Cerebellar cortex (tissue), 1 donor: ENCODE measurements at regions not wholly inside any gene's neighbourhood (a gene's known extent, or its start where the extent isn't known, plus 50 kb on each side); places are given as distances from the start of the nearest gene placed in this dataset.

Experiments used
- DNase-seq: peaks from one replicate; pipeline ENCODE4 v3.0.0-alpha.2; 2015; ENCODE audit warnings: low spot score

DNA sequence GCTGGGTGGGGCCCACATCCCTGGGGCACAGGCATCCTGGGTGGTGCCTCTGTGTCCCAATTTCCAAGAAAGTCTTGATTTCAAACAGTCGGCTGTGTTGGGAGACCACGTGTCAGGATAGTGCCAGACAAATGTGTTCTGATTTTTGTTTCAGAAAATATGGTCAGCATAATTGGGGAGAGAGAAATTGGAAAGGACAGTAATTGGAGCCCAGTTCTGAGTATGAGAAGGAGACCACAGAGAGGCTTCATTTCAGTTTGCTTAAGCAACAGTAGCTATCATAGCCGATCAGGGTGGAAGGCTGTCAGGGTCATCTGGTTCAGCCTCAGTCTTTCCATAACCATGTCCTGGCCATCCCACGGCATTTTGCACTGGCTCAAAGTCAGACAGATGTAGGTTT is 220.7 kb downstream of the CDC5L start:
- no peak for DNase-seq

DNA sequence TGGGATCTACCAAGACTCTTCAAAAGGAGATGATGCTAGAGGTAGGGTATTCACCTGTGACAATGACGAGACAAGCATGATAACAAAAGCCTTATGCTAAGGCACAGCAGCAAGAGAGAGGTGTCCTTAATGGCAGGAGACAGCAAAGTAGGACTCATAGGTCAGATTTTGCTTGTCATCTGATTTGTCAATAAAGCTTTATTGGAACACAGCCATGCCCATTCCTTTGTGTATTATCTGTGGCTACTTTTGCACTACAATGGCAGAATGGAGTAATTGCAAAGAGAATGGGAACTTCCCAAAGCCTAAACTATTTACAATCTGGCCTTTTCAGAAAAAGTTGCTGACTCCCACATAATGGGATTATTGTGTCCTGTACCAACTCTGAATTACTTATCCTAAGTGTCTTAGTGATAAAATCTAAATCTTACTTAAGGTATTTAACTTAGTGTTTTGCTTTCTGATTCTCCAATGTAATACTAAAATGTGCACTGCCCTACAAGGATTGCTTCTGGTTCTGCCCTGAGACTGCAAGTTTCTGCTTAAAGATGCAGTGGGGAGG is 221.6 kb downstream of the CDC5L start:
- DNase-seq, result no peak

DNA sequence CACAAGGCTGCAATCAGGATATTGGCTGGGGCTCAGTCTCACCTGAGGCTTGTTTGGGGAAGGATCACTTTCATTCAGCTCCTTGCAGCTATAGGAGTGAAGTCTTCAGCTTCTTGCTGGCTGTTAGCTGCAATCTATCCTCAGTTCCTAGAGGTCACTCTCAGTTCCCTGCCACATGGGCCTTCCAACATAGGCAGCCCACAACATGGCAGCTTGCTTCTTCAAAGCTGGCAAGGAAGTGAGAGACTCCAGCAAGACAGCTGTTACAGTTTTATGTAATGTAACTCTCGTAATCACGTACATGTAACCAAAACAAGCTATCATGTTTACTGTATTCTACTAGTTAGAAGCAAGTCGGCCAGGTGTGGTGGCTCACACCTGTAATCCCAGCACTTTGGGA is 226.9 kb downstream of the CDC5L start:
- no peak for DNase-seq

DNA sequence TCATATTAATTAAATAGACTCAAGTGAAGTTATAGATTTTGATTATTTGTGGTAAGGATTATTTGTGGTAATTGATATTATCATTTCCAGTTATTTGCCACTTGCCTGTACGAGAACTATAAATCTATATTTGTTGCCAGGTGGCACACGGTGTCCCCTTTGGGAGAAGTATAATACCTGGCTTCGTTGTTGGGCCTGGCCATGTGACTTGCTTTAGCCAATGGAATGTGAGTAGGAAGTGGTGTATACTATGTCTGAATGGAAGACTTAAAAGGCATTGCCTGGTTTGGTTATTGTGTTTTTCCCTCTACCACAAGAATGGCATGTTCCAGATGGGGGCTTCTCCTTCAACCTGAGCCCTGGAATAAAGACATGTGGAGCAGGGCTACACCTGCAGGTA is 228.1 kb downstream of the CDC5L start:
- DNase-seq, result no peak

DNA sequence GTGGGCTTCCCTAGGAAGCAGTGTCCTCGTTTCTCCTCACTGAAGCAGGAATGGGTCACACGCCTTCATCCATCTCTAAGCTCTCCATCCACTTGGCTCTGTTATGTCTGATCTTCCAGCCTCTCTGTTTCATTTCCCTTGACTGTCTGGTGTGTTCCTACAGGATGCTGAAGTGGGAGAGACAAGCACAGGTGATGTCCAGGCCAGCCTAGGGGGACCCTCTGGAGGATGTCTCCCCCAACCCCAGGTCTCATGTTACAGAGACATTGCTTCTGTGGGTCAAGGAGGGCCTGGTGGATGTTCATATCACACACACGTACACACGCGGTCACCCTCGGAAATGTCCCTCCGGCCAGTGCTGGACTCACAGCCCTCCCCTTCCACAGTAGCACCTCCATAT is 229.9 kb downstream of the CDC5L start:
- no peak for DNase-seq

DNA sequence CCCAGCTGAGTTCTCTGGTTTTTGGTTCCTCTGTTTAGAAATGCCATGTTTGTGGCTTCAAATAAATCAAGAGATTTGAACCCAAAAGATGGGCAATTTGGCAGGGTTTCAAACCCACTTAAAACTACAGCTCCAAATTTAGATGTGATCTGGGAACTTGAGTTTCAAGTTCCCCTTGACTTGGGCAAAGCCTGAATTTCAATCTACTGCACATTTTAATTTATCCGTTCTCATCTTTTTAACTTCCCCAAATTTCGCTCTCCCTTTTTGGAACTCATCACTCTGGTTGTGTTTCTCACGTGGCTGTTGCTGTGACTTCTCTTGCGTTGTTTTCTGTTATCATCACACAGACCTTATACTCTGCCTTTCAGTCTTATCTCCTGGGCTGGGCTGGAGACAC is 230.9 kb downstream of the CDC5L start:
- no peak for DNase-seq

DNA sequence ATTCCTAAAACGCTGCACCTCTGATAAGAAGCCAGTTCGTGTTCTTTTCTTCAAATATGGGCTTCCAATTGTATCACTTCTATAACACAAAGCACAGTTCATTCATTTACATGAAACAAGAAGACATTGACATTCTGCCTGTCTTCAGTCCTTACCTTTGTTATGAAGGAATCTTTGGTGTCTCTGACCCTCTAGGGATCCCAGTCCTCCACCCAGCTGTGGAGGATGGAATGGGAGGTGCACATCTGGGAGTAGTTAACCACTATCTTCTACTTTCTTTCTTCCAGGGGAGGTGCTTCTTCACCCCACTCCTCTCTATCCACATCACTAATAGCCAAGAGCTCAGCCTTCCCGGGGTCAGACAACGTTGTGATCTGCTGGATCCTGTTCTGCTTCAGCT is 233.4 kb downstream of the CDC5L start:
- no peak for DNase-seq

DNA sequence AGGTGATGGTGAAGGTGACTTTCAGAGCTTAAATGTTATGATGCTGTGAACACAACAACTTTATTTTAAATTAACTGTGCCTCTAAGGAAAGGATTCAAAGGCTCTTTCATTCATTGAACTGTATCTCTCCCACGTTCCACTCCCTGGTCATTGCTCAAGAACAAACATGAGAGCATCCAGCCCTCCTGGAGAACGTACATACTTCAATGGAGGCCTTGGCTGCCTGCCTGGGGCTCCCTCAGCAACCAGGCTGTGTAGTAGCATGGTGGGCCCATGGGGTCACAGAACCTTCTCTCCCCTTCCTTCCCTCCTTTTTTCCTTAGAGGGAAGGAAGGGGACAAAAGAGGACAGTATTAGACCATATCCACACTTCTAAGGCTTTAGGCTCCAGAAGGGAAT is 234.3 kb downstream of the CDC5L start:
- DNase-seq, result no peak

DNA sequence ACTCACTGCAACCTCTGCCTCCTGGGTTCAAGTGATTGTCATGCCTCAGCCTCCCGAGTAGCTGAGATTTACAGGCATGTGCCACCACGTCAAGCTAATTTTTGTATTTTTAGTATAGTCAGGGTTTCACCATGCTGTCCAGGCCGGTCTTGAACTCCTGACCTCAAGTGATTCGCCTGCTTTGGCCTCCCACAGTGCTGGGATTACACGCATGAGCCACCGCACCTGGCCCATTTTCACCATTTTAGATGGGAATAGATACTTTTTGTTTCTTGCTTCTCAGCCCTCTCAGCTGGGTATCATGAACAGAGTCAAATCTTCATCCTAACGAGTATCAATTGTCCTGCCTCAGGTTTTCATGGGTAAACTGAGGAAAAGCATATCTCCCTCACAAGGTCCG is 235.0 kb downstream of the CDC5L start:
- DNase-seq, result no peak

DNA sequence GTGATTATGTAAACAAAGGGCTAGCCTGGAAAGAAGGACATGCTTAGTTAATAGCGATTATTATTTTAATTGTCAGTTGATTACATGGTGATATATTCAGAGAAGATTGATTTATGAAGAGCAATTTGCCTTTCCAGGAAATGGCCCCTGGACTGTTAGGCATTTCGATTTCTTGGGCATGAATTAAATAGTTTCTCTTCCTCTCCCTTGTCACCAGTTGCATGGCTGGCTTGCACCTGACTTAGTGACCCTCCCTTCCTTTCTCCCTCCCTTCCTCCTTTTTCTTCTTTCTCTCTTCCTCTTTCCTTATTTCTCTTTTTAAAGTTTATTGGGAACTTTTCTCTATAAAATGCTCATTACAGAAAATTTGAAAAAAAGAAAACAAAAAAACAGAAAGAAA is 235.4 kb downstream of the CDC5L start:
- DNase-seq, result no peak

DNA sequence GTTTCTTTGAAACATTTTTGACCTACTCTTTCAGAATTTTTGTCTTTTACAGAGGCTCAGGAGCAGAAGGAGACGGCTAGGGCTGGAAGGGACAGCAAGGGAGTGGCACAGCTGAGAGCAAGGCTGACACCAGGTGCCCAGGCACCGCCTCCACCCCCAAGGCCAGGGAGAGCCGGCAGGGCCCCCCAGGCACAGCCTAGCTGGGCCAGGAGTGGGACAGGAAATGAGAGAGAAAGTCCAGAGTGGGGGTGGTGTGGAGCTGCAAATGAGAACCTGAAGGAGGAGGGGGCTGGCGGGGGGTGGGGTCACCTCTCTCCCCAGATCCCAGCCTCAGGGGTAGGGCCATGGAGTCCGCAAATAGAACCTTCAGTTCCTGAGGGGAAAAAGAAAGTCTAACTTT is 236.7 kb downstream of the CDC5L start:
- no peak for DNase-seq

DNA sequence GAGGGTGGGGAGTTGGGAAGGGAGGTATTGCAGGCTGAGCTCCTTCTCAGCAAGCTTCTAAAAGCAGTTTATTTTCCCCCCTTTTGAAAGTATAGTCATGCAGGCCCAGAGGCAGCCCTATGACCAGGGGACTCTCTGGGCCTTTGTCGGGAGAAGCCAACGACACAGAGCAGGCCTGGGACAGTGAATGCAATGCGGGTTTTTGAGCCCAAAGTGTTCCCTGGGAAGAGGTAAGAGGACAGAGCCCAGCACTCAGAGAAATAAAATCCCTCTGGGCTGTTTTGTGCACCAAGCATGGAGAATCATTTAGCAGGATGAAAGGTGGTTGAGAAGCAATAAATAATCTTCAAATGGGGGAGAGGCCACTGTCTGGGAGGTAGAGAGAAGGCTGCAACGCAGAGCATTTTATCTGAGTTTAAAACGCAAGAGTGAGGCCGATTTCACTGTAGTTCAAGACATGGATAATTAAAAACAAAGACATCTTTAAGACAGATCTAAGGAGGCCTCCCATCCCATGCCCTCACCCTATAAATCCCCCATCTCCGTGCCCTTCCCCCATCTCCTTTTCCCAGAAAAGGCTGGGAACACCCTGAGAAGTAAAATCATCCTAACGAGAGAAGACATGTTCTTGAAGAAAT is 237.5 kb downstream of the CDC5L start:
- DNase-seq, result no peak

DNA sequence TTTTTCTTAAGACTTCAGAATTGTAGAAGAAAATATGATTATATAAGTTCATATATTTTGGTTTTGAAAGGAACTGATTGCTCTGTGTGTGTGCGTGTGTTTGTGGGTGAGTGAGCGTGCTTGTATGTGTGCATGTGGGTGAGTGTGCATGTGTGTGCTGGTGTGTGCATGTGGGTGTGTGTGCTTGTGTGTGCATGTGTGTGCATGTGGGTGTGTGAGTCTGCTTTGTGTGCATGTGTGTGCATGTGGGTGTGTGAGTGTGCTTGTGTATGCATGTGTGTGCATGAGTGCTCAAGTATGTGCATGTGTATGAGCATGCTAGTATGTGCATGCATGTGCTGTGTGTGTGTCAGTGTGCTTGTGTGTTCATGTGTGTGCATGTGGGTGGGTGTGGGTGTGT is 238.5 kb downstream of the CDC5L start:
- DNase-seq, result no peak

DNA sequence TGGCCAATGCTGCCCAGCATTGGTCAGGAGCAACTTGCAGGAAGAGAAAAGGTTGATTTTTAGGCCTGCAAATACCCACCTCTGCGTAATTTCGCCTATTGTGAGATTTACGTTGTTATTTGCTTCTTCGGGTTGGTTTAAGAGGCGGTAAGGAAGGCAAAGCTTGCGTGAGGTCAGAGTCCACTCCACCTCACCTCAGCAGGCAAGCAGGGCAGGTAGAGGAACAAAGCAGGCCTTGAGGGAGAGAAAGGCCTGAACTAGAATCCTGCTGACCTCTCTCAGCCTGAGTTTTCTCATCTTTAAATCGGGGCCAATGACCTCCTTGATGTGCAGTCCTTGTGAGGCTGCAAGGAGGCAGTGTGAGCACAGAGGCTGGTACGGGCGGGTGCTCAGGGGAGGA is 239.1 kb downstream of the CDC5L start:
- no peak for DNase-seq

DNA sequence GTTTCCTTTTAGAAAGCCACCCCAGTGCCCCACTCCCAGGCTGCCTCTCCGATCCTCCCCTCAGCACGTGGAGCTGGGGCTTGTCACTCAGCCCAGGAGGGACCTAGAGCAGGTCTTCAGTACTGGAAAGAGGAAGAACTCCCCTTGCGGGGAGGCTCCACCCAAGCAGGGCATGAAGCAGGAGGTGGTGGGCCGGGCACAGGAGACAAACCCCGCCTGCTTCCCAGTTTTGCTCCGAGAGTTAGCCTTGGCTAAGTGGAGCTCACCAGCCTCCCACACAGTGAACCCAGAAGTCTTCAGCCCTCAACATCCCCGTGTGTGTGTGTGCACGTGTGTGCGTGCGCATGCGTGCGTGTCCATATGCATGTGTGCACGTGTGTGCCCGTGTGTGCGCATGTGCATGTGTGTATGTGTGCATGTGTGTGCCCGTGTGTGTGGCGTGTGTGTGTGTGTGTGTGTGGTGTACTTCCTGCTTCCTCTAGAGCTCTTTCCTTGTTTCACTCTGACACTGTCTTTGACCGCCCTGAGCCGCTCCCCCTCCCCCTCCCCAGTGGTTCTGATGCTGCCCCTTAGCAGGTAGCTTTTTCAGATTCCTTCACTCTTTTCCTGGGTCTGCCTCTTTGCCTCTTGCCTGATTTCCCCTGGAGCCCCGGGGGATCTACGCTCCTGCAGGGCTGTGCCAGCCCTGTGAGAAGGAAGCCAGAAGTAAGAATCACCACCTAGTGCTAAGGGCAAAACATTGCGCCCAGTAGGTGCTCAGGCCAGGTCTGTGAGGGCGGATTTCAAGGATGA is 239.8 kb downstream of the CDC5L start:
- DNase-seq, result no peak

DNA sequence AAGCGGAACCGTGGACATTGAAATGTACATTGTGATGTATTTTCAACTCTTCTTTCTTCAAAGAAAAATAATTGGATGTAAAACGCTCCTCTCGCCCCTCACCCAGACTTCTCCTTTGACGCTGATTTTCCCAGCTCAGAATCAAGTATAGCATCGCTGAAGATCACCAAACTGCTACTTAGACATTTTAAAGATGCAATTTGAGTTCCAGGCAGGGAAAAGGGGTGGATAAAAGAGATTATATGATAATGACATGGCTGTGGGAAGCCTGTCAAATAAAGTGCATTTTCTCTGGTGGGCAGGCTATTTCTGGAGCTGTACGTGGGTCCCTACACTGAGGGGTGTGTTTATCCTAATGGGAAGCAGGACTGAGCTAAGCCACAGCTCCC is 240.4 kb downstream of the CDC5L start:
- no peak for DNase-seq

DNA sequence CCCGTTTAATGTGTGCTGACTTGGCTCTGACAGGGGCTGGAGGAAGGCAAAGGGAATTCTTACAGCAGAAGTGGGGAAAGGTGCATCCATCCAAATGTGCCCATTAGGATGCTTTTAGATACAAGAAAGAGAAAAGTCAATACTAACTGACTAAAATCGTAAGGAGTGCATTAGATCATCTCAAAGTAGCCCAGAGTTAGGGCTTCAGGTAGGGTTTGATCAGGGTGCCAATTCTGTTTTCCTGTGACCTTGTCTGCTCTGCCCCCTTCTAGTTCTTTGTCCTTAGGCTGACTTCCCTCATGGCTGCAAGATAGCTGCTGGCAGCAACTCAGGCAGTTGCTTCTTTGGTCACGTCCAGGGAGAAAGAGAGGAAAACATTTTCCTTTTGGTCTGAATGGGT is 240.8 kb downstream of the CDC5L start:
- no peak for DNase-seq

DNA sequence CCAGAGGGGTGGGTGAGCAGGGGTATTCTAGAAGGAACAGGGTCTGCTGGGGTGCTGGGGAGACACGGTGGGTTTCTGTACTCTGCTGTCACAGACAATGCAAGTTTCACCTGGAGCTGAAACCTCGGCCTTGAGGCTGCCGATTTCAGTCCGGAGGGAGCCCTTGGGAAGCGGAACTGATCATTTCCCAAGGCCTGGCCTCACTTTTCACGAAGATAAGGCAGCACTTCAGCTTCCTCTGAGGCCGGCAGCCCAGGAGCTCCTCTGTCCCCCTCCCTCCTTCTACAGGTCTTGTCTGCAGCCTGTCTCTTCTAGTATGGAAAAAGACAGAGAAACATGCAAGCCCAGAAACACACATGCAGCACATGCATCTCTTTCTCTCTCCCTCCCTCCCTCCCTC is 242.1 kb downstream of the CDC5L start:
- DNase-seq, result no peak

DNA sequence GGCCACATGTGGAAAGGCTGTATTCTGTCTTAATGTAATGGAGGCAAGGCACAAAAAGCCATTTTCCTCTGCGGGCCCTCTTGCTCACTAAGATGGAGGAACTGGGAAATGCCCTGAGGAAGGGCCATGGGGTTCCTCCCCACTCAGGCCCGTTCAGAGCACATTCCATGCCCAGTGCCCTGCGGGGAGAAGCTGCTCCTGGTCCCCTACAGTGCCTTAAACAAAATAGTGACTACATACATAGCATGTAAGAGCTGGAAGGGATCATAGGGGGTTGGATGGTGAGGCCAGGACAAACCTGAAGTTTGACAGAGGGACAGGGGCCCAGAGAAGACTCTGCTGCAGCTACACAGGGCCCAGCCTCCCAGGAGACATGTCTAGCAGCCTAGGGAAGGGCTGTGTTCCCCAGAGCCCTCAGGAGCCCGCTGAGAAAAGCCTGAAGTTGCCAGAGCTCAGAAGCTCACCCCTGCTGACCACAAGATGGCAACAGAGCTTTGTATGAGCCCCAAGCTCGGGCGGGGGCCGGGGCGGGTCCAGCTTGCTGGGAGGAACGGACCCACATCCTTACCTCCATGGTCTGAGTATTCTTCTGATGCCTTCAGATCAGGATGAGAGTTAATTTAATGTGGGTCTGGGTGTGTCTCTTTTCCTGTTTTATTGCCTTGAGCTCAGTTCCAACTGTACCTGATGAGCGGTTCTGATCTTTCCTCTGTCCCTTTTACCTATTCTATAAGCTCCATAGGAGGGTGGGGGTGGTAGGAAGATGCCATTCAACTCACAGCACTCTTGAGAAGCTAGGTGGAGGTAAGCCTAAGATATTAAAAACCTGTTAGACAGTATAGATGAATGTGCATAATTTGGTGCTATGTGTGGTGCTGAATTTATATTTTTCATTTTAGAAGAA is 242.9 kb downstream of the CDC5L start:
- peak; percentile 30 for DNase-seq

DNA sequence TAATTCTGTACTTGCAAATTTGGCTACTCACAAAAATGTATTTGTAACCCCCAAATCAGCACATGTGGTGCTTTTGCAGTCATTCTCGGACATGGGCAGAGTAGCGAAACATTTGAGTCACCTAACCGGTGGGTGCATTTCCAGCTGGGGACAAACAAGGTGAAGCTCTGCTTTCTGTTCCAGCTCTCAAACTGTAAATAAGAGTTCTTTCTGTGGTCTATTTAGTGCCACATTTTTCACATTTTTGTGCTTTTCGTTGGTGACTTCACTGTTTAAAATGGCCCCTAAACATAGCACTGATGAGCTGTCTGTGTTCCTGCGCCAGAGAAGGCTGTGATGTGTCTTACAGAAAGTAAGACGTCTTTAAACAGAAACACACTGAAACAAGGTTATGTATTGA is 244.5 kb downstream of the CDC5L start:
- no peak for DNase-seq

DNA sequence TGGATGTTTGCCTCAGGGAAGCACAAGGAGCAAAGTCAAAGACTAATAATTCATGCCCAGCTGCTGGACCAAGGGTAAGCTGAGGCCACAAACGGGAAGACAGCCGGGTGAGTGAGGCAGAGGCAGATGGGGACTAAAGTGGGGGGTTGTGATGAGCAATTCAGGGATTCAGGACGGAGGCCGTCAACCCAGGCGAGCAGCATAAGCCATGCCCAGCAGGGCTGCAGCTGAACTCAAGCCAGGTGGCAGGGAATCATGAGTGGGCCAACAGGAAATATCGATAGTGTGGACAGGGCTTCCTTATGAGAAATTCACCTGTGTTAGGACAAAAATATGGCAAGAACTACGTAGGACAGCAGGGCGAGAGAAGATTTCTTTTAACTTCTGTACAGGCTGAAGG is 246.8 kb downstream of the CDC5L start:
- peak; percentile 70 for DNase-seq

DNA sequence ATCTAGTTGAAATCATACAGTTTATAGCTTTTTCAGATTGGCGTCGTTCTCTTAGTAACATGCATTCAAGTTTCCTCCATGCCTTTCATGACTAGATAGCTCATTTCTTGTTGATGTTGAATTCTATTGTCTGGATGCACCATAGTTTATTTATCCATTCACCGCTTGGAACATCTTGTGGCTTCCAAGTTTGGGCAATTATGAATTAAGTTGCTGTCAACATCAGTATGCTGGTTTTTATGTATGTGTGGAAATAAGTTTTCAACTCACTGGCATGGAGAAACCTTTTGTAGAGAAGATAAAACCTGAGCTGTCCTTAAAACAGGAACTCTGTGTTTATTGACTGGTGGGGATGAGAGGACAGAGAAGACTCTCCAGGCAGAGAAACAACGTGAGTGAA is 248.0 kb downstream of the CDC5L start:
- DNase-seq, result no peak
